WTC11 (cell line): ENCODE measurements at regions not wholly inside any gene's neighbourhood (a gene's known extent, or its start where the extent isn't known, plus 50 kb on each side); places are given as distances from the start of the nearest gene placed in this dataset.

Experiments
- ATAC-seq: fragments of 200-7000 bp; cut with Tn5 transposase; 2 replicates; pipeline ENCODE4 v1.10.0; 2021; ENCODE audit warnings: mild to moderate bottlenecking, moderate library complexity
- CTCF ChIA-PET: fragments of 300-600 bp; sonication (Branson Sonifier 250); formaldehyde crosslinking; loops from one replicate; lab custom pipeline; 2021; ENCODE audit warnings: antibody characterized with exemption; lab: Charles Lee
- POLR2A ChIA-PET: fragments of 350-600 bp; sonication (Branson Sonifier 250); formaldehyde crosslinking; loops from one replicate; lab custom pipeline; 2021; ENCODE audit warnings: antibody characterized with exemption; lab: Charles Lee
- DNase-seq: peaks from one replicate; pipeline ENCODE4 v3.0.0; 2021; ENCODE audit warnings: low spot score
- H3K27ac Mint-ChIP-seq: 2 replicates; pipeline ENCODE4 v1.8.0; 2021; ENCODE audit warnings: mixed read lengths
- H3K27me3 Mint-ChIP-seq: 2 replicates; pipeline ENCODE4 v1.8.0; 2021; ENCODE audit warnings: low read depth, mild to moderate bottlenecking, moderate library complexity, mixed read lengths
- H3K36me3 Mint-ChIP-seq: 2 replicates; pipeline ENCODE4 v1.8.0; 2021; ENCODE audit warnings: mixed read lengths
- H3K4me1 Mint-ChIP-seq: 2 replicates; pipeline ENCODE4 v1.8.0; 2022; ENCODE audit warnings: mixed read lengths
- H3K4me3 Mint-ChIP-seq: 2 replicates; pipeline ENCODE4 v1.8.0; 2021; ENCODE audit warnings: mild to moderate bottlenecking, moderate library complexity, mixed read lengths
- H3K9me3 Mint-ChIP-seq: 2 replicates; pipeline ENCODE4 v1.8.0; 2021; ENCODE audit warnings: mixed read lengths
- AFF4 ChIP-seq: sonication (generic); formaldehyde crosslinking; IDR thresholded peaks from 2 replicates; pipeline ENCODE4 v1.8.1; 2023; ENCODE audit warnings: mild to moderate bottlenecking, missing genetic modification reagents, borderline replicate concordance
- ATF1 ChIP-seq: sonication (generic); formaldehyde crosslinking; IDR thresholded peaks from 2 replicates; pipeline ENCODE4 v1.8.1; 2023; ENCODE audit warnings: mild to moderate bottlenecking, moderate library complexity, missing genetic modification reagents
- ATF6 ChIP-seq: sonication (generic); formaldehyde crosslinking; IDR thresholded peaks from 2 replicates; pipeline ENCODE4 v1.8.1; 2023; ENCODE audit warnings: mild to moderate bottlenecking, missing genetic modification reagents
- CREB1 ChIP-seq: sonication (generic); formaldehyde crosslinking; IDR thresholded peaks from 2 replicates; pipeline ENCODE4 v1.8.0; 2023; ENCODE audit warnings: mild to moderate bottlenecking, missing genetic modification reagents
- ELF4 ChIP-seq: sonication (generic); formaldehyde crosslinking; IDR thresholded peaks from 2 replicates; pipeline ENCODE4 v1.8.1; 2022; ENCODE audit warnings: low read depth, mild to moderate bottlenecking, moderate library complexity, missing genetic modification reagents
- ETV6 ChIP-seq: sonication (generic); formaldehyde crosslinking; IDR thresholded peaks from 2 replicates; pipeline ENCODE4 v1.8.1; 2022; ENCODE audit warnings: mild to moderate bottlenecking, missing genetic modification reagents
- FOXP1 ChIP-seq: sonication (generic); formaldehyde crosslinking; IDR thresholded peaks from 2 replicates; pipeline ENCODE4 v1.8.0; 2022; ENCODE audit warnings: missing genetic modification reagents, mild to moderate bottlenecking, moderate library complexity, borderline replicate concordance
- FOXP4 ChIP-seq: sonication (generic); formaldehyde crosslinking; IDR thresholded peaks from 2 replicates; pipeline ENCODE4 v1.8.0; 2022; ENCODE audit warnings: mild to moderate bottlenecking, missing genetic modification reagents
- GABPB1 ChIP-seq: sonication (generic); formaldehyde crosslinking; IDR thresholded peaks from 2 replicates; pipeline ENCODE4 v1.8.1; 2023; ENCODE audit warnings: mild to moderate bottlenecking, missing genetic modification reagents
- GRHL2 ChIP-seq: fragments of 250-450 bp; sonication (Bioruptor Pico); IDR thresholded peaks from 2 replicates; pipeline ENCODE4 v1.8.0; 2022; ENCODE audit warnings: mild to moderate bottlenecking, moderate library complexity; ENCODE audit not compliant: insufficient replicate concordance, severe bottlenecking
- IRF2 ChIP-seq: sonication (generic); formaldehyde crosslinking; IDR thresholded peaks from 2 replicates; pipeline ENCODE4 v1.8.0; 2022; ENCODE audit warnings: low read depth, missing genetic modification reagents, borderline replicate concordance
- OVOL2 ChIP-seq: fragments of 250-450 bp; sonication (Bioruptor Pico); IDR thresholded peaks from 2 replicates; pipeline ENCODE4 v1.9.0; 2021; ENCODE audit warnings: mild to moderate bottlenecking, borderline replicate concordance
- PREB ChIP-seq: sonication (generic); formaldehyde crosslinking; IDR thresholded peaks from 2 replicates; pipeline ENCODE4 v1.8.1; 2022; ENCODE audit warnings: mild to moderate bottlenecking, missing genetic modification reagents, moderate library complexity, borderline replicate concordance
- SOX15 ChIP-seq: fragments of 250-450 bp; sonication (Bioruptor Pico); IDR thresholded peaks from 2 replicates; pipeline ENCODE4 v1.9.0; 2021; ENCODE audit warnings: mild to moderate bottlenecking
- TEAD4 ChIP-seq: sonication (generic); formaldehyde crosslinking; IDR thresholded peaks from 2 replicates; pipeline ENCODE4 v1.8.0; 2022; ENCODE audit warnings: mild to moderate bottlenecking, missing genetic modification reagents
- ZNF138 ChIP-seq: sonication (generic); formaldehyde crosslinking; conservative IDR thresholded peaks from 2 replicates; pipeline ENCODE4 v1.8.1; 2022; ENCODE audit warnings: mild to moderate bottlenecking, moderate library complexity, missing genetic modification reagents
- TF ChIP-seq, protein P1 (sequence below): fragments of 250-450 bp; sonication (Bioruptor Pico); IDR thresholded peaks from 2 replicates; pipeline ENCODE4 v1.9.0; 2021; ENCODE audit warnings: mild to moderate bottlenecking
- TF ChIP-seq, protein P2 (sequence below): sonication (generic); formaldehyde crosslinking; IDR thresholded peaks from 2 replicates; pipeline ENCODE4 v1.8.1; 2023; ENCODE audit warnings: mild to moderate bottlenecking, missing genetic modification reagents, moderate library complexity
- TF ChIP-seq, protein P3 (sequence below): fragments of 250-450 bp; sonication (Bioruptor Pico); IDR thresholded peaks from 2 replicates; pipeline ENCODE4 v2.1.2; 2022; ENCODE audit warnings: mild to moderate bottlenecking, moderate library complexity
- TF ChIP-seq, protein P4 (sequence below): sonication (generic); formaldehyde crosslinking; conservative IDR thresholded peaks from 2 replicates; pipeline ENCODE4 v1.8.1; 2022; ENCODE audit warnings: mild to moderate bottlenecking, missing genetic modification reagents

- TF ChIP-seq PREB (CRISPR knock-in tag) (no peak), ELF4 (CRISPR knock-in tag) (no peak)
- TF ChIP-seq, protein P1, sequence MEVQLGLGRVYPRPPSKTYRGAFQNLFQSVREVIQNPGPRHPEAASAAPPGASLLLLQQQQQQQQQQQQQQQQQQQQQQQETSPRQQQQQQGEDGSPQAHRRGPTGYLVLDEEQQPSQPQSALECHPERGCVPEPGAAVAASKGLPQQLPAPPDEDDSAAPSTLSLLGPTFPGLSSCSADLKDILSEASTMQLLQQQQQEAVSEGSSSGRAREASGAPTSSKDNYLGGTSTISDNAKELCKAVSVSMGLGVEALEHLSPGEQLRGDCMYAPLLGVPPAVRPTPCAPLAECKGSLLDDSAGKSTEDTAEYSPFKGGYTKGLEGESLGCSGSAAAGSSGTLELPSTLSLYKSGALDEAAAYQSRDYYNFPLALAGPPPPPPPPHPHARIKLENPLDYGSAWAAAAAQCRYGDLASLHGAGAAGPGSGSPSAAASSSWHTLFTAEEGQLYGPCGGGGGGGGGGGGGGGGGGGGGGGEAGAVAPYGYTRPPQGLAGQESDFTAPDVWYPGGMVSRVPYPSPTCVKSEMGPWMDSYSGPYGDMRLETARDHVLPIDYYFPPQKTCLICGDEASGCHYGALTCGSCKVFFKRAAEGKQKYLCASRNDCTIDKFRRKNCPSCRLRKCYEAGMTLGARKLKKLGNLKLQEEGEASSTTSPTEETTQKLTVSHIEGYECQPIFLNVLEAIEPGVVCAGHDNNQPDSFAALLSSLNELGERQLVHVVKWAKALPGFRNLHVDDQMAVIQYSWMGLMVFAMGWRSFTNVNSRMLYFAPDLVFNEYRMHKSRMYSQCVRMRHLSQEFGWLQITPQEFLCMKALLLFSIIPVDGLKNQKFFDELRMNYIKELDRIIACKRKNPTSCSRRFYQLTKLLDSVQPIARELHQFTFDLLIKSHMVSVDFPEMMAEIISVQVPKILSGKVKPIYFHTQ: no peak
These were observed 268.3 kb downstream of the ABCC12 start (continued) for GRCh38 chr16:47887496-47887895.

DNA sequence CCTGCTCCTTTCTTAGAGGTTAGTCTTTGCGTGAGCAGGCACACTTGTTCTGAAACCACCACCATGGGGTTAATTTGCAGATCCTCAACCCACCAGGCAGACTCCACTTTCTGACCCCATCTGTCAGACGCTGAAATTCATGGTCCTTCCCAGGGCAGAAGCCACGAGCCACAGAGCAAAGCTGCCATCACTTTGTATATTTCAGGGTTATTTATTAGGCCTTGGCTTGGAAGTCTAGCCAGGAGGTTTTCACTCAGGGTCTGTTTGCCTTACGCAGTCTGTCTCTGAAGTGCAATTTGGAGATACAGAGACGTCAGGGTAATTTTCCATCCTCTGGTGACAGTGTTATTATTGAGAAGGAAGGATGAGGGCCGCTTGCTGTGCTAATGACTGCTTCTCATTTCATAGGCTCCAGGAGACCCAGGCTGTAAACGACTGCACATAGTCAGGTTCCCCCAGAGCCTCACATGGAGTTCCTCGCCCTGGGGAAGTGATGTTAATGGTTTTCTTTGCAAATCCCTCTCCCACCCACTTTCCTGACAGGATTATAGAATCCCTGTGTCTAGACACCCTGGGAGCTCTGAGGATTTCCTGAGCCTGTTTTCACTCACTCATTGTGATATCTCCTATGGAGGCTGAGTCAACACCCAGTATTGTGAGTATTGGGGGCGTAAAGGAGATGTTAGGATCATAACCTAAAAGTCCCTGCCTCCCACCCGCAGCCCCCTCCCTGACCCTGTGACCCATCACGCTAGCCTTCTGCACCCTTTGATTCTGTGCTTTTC lies 269.0 kb downstream of the ABCC12 start:
- Mint-ChIP-seq H3K36me3 (0 out of 2 replicates have a peak, but pooled peaks cover 3% of the 10 kb centered on the region), H3K4me3 (no peak overlapping the region), H3K9me3 (peaks cover 16% of the 10 kb centered on the region), H3K27ac (peak overlapping the region; percentile 23), H3K4me1 (peaks cover 61% of the 10 kb centered on the region), H3K27me3 (no peaks in the 10 kb centered on the region; the same call in 1 of the 2 replicates)
- DNase-seq (no peak), ATAC-seq (no peak)
- ChIA-PET POLR2A (no interaction called here), CTCF (interaction anchor here (1.0 kb wide), 1 partner anchor 41 kb away, joined by 3 read pairs; no protein-coding TSS in a partner anchor)
- TF ChIP-seq, protein P2, sequence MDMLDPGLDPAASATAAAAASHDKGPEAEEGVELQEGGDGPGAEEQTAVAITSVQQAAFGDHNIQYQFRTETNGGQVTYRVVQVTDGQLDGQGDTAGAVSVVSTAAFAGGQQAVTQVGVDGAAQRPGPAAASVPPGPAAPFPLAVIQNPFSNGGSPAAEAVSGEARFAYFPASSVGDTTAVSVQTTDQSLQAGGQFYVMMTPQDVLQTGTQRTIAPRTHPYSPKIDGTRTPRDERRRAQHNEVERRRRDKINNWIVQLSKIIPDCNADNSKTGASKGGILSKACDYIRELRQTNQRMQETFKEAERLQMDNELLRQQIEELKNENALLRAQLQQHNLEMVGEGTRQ: no peak
- no peak for TF ChIP-seq AFF4 (CRISPR knock-in tag)
- TF ChIP-seq OVOL2 (CRISPR knock-in tag): no peak
- no peak for TF ChIP-seq IRF2 (CRISPR knock-in tag)
- TF ChIP-seq GABPB1: no peak
- no peak for TF ChIP-seq ETV6 (CRISPR knock-in tag)
- no peak for TF ChIP-seq ZNF138 (CRISPR knock-in tag)
- no peak for TF ChIP-seq ATF1 (CRISPR knock-in tag)
- no peak for TF ChIP-seq SOX15
- TF ChIP-seq TEAD4: no peak
- TF ChIP-seq GRHL2 (CRISPR knock-in tag): no peak
- no peak for TF ChIP-seq FOXP1 (CRISPR knock-in tag)
- TF ChIP-seq, protein P3, sequence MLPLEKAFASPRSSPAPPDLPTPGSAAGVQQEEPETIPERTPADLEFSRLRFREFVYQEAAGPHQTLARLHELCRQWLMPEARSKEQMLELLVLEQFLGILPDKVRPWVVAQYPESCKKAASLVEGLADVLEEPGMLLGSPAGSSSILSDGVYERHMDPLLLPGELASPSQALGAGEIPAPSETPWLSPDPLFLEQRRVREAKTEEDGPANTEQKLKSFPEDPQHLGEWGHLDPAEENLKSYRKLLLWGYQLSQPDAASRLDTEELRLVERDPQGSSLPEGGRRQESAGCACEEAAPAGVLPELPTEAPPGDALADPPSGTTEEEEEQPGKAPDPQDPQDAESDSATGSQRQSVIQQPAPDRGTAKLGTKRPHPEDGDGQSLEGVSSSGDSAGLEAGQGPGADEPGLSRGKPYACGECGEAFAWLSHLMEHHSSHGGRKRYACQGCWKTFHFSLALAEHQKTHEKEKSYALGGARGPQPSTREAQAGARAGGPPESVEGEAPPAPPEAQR (CRISPR knock-in tag): no peak
- no peak for TF ChIP-seq CREB1 (CRISPR knock-in tag)
- TF ChIP-seq, protein P4, sequence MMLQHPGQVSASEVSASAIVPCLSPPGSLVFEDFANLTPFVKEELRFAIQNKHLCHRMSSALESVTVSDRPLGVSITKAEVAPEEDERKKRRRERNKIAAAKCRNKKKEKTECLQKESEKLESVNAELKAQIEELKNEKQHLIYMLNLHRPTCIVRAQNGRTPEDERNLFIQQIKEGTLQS (CRISPR knock-in tag): no peak
- TF ChIP-seq ATF6 (CRISPR knock-in tag): no peak
- TF ChIP-seq FOXP4 (CRISPR knock-in tag): no peak
